Endothelial cell of umbilical vein (primary cell): ENCODE measurements at regions not wholly inside any gene's neighbourhood (a gene's known extent, or its start where the extent isn't known, plus 50 kb on each side); places are given as distances from the start of the nearest gene placed in this dataset.

Experiments
- BruUV-seq: library from RNA; stranded (reverse); fragments of 400-500 nt; replicated peaks from 2 replicates; lab custom pipeline; 2021; lab: Mats Ljungman, UMichigan
- CTCF ChIA-PET: fragments of 300-600, 350-600 bp; sonication (Branson Sonifier 250); formaldehyde crosslinking; loops from one replicate; lab custom pipeline; 2021; ENCODE audit warnings: antibody characterized with exemption, inconsistent platforms; lab: Charles Lee
- POLR2A ChIA-PET: fragments of 300-600, 350-600 bp; sonication (Branson Sonifier 250); formaldehyde crosslinking; loops from one replicate; lab custom pipeline; 2021; ENCODE audit warnings: antibody characterized with exemption, inconsistent platforms; lab: Charles Lee
- DNase-seq: peaks from one replicate; pipeline ENCODE4 v3.0.0-alpha.2; 2011; ENCODE audit warnings: low read depth, low spot score
- FAIRE-seq: peaks from 2 replicates; lab custom pipeline; 2011; peaks lifted over from hg19 to GRCh38; lab: Jason Lieb, UNC
- H2AFZ ChIP-seq: 2 replicates; pipeline ENCODE4 v1.6.0; 2012; ENCODE audit warnings: low read depth, low read length, control low read depth, inconsistent platforms
- H3K27ac ChIP-seq: 2 replicates; pipeline ENCODE4 v1.5.1; 2011; ENCODE audit warnings: low read depth, mild to moderate bottlenecking, control low read depth, low read length, moderate library complexity; ENCODE audit not compliant: insufficient read depth
- H3K27me3 ChIP-seq, 2 experiments: 2 replicates each; pipeline versions ENCODE4 v1.6.0 to v1.6.1; 2011; ENCODE audit warnings: low read length in 2 of 2, mixed read lengths in 1 of 2; ENCODE audit not compliant: control insufficient read depth in 2 of 2, insufficient read depth in 2 of 2
- H3K36me3 ChIP-seq, 2 experiments: 2 replicates in 1 of 2; 3 replicates in 1 of 2; pipeline ENCODE4 v1.5.1; 2011; ENCODE audit warnings: low read length in 2 of 2, mild to moderate bottlenecking in 1 of 2, moderate library complexity in 1 of 2; ENCODE audit not compliant: control insufficient read depth in 2 of 2, insufficient read depth in 2 of 2; ENCODE audit errors: extremely low read depth in 1 of 2
- H3K4me1 ChIP-seq: 3 replicates; pipeline ENCODE4 v1.5.1; 2011; ENCODE audit warnings: mild to moderate bottlenecking, low read length; ENCODE audit not compliant: control insufficient read depth, insufficient read depth; ENCODE audit errors: extremely low read depth
- H3K4me2 ChIP-seq: 2 replicates; pipeline ENCODE4 v1.6.1; 2011; ENCODE audit warnings: low read length, control low read depth, mixed read lengths; ENCODE audit not compliant: insufficient read depth
- H3K4me3 ChIP-seq, 3 experiments: fragments of 200-600 bp in 1 of 3; sonication (generic), shearing (Covaris generic) in 1 of 3; replicated peaks in 1 of 3; 2 replicates each; pipeline ENCODE4 v1.5.1; 2011 to 2016; ENCODE audit warnings: control low read depth in 3 of 3, low read length in 3 of 3, mild to moderate bottlenecking in 2 of 3, inconsistent platforms in 1 of 3, low read depth in 1 of 3, moderate library complexity in 1 of 3; ENCODE audit not compliant: insufficient read depth in 1 of 3
- H3K79me2 ChIP-seq: 2 replicates; pipeline ENCODE4 v1.6.0; 2012; ENCODE audit warnings: low read length, inconsistent platforms; ENCODE audit not compliant: control insufficient read depth, insufficient read depth
- H3K9ac ChIP-seq: replicated peaks from 2 replicates; pipeline ENCODE3; 2011; ENCODE audit warnings: low read length, control low read depth; ENCODE audit not compliant: insufficient read depth; ENCODE audit errors: extremely low read depth
- H3K9me1 ChIP-seq: replicated peaks from 3 replicates; pipeline ENCODE4 v1.6.0; 2011; ENCODE audit warnings: mild to moderate bottlenecking, low read length; ENCODE audit not compliant: control insufficient read depth, insufficient read depth; ENCODE audit errors: extremely low read depth
- H3K9me3 ChIP-seq: replicated peaks from 2 replicates; pipeline ENCODE4 v1.5.1; 2012; ENCODE audit warnings: low read length, inconsistent platforms; ENCODE audit not compliant: control insufficient read depth, insufficient read depth
- H4K20me1 ChIP-seq: replicated peaks from 2 replicates; pipeline ENCODE3; 2011; ENCODE audit warnings: mild to moderate bottlenecking, low read length; ENCODE audit not compliant: control insufficient read depth, insufficient read depth; ENCODE audit errors: extremely low read depth
- EZH2 ChIP-seq: IDR thresholded peaks from 2 replicates; pipeline ENCODE4 v1.6.1; 2012; ENCODE audit warnings: borderline replicate concordance, low read depth, mild to moderate bottlenecking, moderate library complexity, low read length, inconsistent platforms; ENCODE audit not compliant: severe bottlenecking
- FOS ChIP-seq: IDR thresholded peaks from 2 replicates; pipeline ENCODE4 v1.6.1; 2011; ENCODE audit warnings: mild to moderate bottlenecking, low read length, moderate library complexity, borderline replicate concordance; ENCODE audit not compliant: insufficient read depth
- JUN ChIP-seq: IDR thresholded peaks from 2 replicates; pipeline ENCODE4 v1.6.1; 2011; ENCODE audit warnings: borderline replicate concordance, low read depth; ENCODE audit not compliant: insufficient read length, insufficient read depth
- POLR2A ChIP-seq: IDR thresholded peaks from 2 replicates; pipeline ENCODE4 v1.6.1; 2012; ENCODE audit warnings: low read depth, mild to moderate bottlenecking, control low read depth, low read length
- POLR2AphosphoS5 ChIP-seq: IDR thresholded peaks from 2 replicates; pipeline ENCODE4 v1.6.1; 2012; ENCODE audit warnings: low read depth, mild to moderate bottlenecking, control low read depth, low read length, moderate library complexity; ENCODE audit not compliant: insufficient read depth
- dilution Hi-C: fragments of 300-500 bp; cut with MboI; formaldehyde crosslinking; loops from one replicate; pipeline ENCODE4 v1.15.0; 2019; ENCODE audit warnings: low sequenced_read_pairs; ENCODE audit not compliant: extremely low pct_ligation_motif_present
- intact Hi-C: fragments of 100-400 bp; cut with micrococcal nuclease; formaldehyde crosslinking; loops from one replicate; pipeline ENCODE4 v1.10.0; 2022

DNA sequence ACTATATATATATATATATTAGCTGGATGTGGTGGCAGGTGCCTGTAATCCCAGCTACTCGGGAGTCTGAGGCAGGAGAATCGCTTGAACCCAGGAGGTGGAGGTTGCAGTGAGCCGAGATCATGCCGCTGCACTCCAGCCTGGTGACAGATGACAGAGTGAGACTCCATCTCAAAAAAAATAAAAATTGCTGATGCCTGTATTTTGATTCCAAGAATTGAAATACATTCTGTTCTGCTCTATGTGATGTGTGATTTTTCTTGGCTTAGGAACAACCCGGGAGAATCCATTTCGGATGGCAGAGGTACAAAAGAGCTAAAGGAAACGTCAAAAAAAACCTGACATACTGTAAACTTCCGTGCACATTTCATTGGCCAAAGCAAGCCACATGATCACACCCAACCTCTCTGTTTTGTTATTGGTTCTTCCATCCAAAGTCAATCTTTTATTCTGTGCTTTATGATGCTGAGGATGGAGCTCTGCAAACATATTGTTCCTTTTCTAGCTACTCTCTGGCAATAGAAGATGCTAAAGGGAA, 478.1 kb upstream of the MAP2 start:
- FAIRE-seq = no peak
- Histone ChIP-seq H3K27ac (no peak overlapping the region), H2AFZ (no peak overlapping the region), H3K4me1 (no peaks in the 10 kb centered on the region), H3K27me3 (no peaks in the 10 kb centered on the region), H3K79me2 (no peaks in the 10 kb centered on the region), H3K36me3 (no peaks in the 10 kb centered on the region), H4K20me1 (no peaks in the 10 kb centered on the region), H3K9ac (no peak overlapping the region), H3K9me1 (no peaks in the 10 kb centered on the region), H3K4me3 (no peak overlapping the region), H3K9me3 (no peaks in the 10 kb centered on the region), H3K4me2 (no peak overlapping the region)
- intact Hi-C loops = no loop called here
- DNase-seq = no peak
- ChIA-PET POLR2A (no interaction called here), CTCF (no interaction called here)
- TF ChIP-seq POLR2A (no peak), POLR2AphosphoS5 (no peak), JUN (no peak)
- dilution Hi-C loops = no loop called here
- BruUV-seq = no TSS peak

DNA sequence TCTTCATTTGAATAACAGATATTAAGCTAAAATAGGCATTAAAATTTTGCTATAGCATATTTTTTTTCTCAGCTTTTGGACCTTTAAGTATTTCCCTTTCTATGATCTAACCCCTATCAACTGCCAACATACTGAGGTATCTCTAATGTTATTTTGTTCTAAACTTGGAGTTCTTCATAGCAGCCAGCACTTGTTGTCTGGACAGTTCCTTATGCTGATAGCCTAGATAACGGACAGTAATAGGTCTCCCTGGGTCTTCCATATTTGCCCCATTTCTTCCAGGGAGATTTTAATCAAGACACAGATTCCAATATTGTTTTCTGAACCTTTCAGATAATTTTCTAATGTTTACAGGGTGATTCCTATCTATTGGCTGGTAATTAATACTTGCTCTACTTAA, 475.8 kb upstream of the MAP2 start:
- dilution Hi-C loops (no loop called here), intact Hi-C loops (no loop called here)
- POLR2A ChIA-PET = no interaction called here
- H3K36me3 ChIP-seq = no peaks in the 10 kb centered on the region
- TF ChIP-seq FOS (no peak), EZH2 (no peak), POLR2AphosphoS5 (no peak)
- no peaks in the 10 kb centered on the region for H4K20me1 ChIP-seq
- no peaks in the 10 kb centered on the region for H3K4me1 ChIP-seq
- H3K27ac ChIP-seq = no peak overlapping the region
- BruUV-seq = no TSS peak
- FAIRE-seq (no peak), DNase-seq (no peak)
- no peak overlapping the region for H3K9ac ChIP-seq
- no peaks in the 10 kb centered on the region for H3K79me2 ChIP-seq
- no peaks in the 10 kb centered on the region for H3K27me3 ChIP-seq
- H3K4me2 ChIP-seq = no peak overlapping the region
- CTCF ChIA-PET = no interaction called here
- no peaks in the 10 kb centered on the region for H3K9me3 ChIP-seq
- no peak overlapping the region for H3K4me3 ChIP-seq
- no peaks in the 10 kb centered on the region for H3K9me1 ChIP-seq
- H2AFZ ChIP-seq = no peak overlapping the region
